ENCODE measurements at regions not wholly inside any gene's neighbourhood (a gene's known extent, or its start where the extent isn't known, plus 50 kb on each side); places are given as distances from the start of the nearest gene placed in this dataset.
"Not testable (repeated sequence)": the region's sequence is repeated elsewhere in the genome, so short reads cannot be mapped to it uniquely, and the experiment has no call there.

GRCh38 chr10:42193588-42193987, 444.8 kb downstream of the ZNF33B start:
- POLR2A ChIA-PET; H3K27me3 ChIP-seq (ENCODE audit: control insufficient read depth in 2 of 2, insufficient read depth in 2 of 2, low read length in 2 of 2); H3K9me3 Mint-ChIP-seq; H3K4me3 Mint-ChIP-seq; H3K36me3 ChIP-seq (ENCODE audit: control insufficient read depth in 2 of 3, insufficient read depth in 3 of 3, low read length in 3 of 3); ATAC-seq; H3K4me1 Mint-ChIP-seq; H3K36me3 Mint-ChIP-seq; H3K27ac Mint-ChIP-seq; H3K4me3 ChIP-seq (ENCODE audit: low read length); H3K9me3 ChIP-seq (ENCODE audit: control insufficient read depth in 2 of 3, low read length in 3 of 3); DNase-seq; CTCF ChIA-PET; intact Hi-C loops (cut with micrococcal nuclease); H3K4me1 ChIP-seq (ENCODE audit: control insufficient read depth in 2 of 2, insufficient read depth in 2 of 2, low read length in 2 of 2); H3K27ac ChIP-seq (ENCODE audit: low read depth, low read length): not testable (repeated sequence)
- peaks cover 0 to 28% (median 25%) of the 10 kb centered on the region in 5 donors for H3K27me3 Mint-ChIP-seq

GRCh38 chr10:42192450-42192849, 445.9 kb downstream of the ZNF33B start:
- H3K9me3 Mint-ChIP-seq; intact Hi-C loops (cut with micrococcal nuclease); H3K27ac Mint-ChIP-seq; H3K4me3 Mint-ChIP-seq; POLR2A ChIA-PET; CTCF ChIA-PET; H3K27me3 ChIP-seq (ENCODE audit: control insufficient read depth in 2 of 2, insufficient read depth in 2 of 2, low read length in 2 of 2); H3K27ac ChIP-seq (ENCODE audit: low read depth, low read length); H3K36me3 Mint-ChIP-seq; H3K4me1 Mint-ChIP-seq; H3K9me3 ChIP-seq (ENCODE audit: control insufficient read depth in 2 of 3, low read length in 3 of 3); H3K4me1 ChIP-seq (ENCODE audit: control insufficient read depth in 2 of 2, insufficient read depth in 2 of 2, low read length in 2 of 2); ATAC-seq; H3K36me3 ChIP-seq (ENCODE audit: control insufficient read depth in 2 of 3, insufficient read depth in 3 of 3, low read length in 3 of 3); H3K4me3 ChIP-seq (ENCODE audit: low read length): not testable (repeated sequence)
- peak in 2 of 9 donors; percentile 14 to 27 for DNase-seq
- H3K27me3 Mint-ChIP-seq: peaks cover 0 to 30% (median 24%) of the 10 kb centered on the region in 5 donors

DNA sequence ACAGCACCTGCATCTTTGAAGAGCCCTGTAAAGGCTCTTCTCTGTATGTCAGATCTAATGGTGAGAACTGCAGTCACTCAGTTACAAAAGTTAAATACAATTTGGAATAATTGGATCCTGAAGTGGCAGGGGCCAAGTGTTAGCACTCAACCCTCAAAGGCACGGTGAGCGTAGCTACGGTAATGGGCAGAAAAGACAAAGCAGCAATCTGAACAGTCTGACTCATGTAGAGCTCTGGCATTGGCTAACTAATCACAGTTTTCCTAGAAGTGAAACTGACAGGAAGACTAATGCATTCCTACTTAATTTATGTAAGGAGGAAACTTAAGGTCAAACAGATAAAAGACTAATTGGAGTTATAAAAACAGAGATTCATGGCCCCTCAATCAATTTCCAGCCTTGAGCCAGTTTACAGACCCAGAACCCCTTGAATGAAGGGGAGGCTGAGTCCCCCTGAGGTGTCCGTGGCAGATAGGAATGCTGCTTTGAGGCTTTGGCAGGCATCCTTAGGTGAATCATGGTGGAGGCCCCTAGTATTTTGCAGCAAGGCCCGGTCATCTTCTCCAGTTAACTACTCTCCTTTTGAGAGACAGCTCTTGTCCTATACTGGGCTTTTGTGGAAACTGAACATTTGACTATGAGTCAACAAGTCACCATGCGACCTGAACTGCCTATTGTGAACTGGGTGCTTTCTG, 450.7 kb downstream of the ZNF33B start:
- H3K4me1 ChIP-seq (ENCODE audit: control insufficient read depth in 2 of 2, insufficient read depth in 2 of 2, low read length in 2 of 2); H3K4me1 Mint-ChIP-seq; ATAC-seq; H3K27me3 ChIP-seq (ENCODE audit: control insufficient read depth in 2 of 2, insufficient read depth in 2 of 2, low read length in 2 of 2); H3K36me3 ChIP-seq (ENCODE audit: control insufficient read depth in 2 of 3, insufficient read depth in 3 of 3, low read length in 3 of 3); H3K4me3 ChIP-seq (ENCODE audit: low read length); H3K4me3 Mint-ChIP-seq; H3K36me3 Mint-ChIP-seq; H3K9me3 ChIP-seq (ENCODE audit: control insufficient read depth in 2 of 3, low read length in 3 of 3); H3K27ac Mint-ChIP-seq; H3K27ac ChIP-seq (ENCODE audit: low read depth, low read length); intact Hi-C loops (cut with micrococcal nuclease); H3K9me3 Mint-ChIP-seq; POLR2A ChIA-PET; CTCF ChIA-PET; DNase-seq: not testable (repeated sequence)
- peaks cover 0 to 26% (median 10%) of the 10 kb centered on the region in 5 donors for H3K27me3 Mint-ChIP-seq

GRCh38 chr10:42177793-42178689, 460.3 kb downstream of the ZNF33B start:
- peak overlapping the region in 3 of 9 donors; percentile 58 to 86 (median 78) for H3K27ac Mint-ChIP-seq

DNA sequence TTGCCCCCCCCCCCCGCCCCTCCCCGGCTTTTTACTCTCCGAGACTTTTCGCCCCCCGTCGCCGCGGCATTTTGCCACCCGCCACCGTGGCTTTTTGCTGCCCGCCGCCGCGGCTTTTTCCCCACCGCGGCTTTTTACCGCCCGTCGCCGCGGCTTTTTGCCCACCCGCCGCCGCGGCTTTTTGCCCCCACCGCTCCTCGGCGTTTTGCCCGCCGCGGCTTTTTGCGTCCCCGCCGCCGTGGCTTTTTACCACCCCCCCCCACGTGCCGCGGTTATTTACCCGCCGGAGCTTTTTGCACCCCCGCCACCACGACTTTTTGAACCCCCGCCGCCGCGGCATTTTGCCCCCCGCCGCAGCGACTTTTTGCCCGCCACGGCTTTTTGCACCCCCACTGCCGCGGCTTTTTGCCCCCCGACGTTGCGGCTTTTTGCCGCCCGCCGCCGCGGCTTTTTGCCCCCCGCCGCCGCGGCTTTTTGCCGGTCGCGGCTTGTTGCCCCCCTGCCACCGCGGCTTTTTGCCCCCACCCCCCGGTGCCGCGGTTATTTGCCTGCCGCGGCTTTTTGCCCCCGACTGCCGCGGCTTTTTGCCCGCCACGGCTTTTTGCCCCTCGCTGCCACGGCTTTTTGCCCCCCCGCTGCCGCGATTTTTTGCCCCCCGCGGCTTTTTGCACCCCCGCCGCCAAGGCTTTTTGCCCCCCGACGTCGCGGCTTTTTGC, 461.1 kb downstream of the ZNF33B start:
- intact Hi-C loops (cut with micrococcal nuclease): no loop called here
- ChIA-PET POLR2A (no interaction called here), CTCF (no interaction called here)
- no peaks in the 10 kb centered on the region for H3K9me3 ChIP-seq (ENCODE audit: control insufficient read depth in 2 of 3, low read length in 3 of 3)
- H3K4me1 ChIP-seq (ENCODE audit: control insufficient read depth in 2 of 2, insufficient read depth in 2 of 2, low read length in 2 of 2): no peaks in the 10 kb centered on the region
- peaks cover 0 to 36% (median 15%) of the 10 kb centered on the region in 11 donors for H3K9me3 Mint-ChIP-seq
- no peaks in the 10 kb centered on the region for H3K27me3 ChIP-seq (ENCODE audit: control insufficient read depth in 2 of 2, insufficient read depth in 2 of 2, low read length in 2 of 2)
- H3K27ac ChIP-seq (ENCODE audit: low read depth, low read length): no peak overlapping the region
- H3K36me3 Mint-ChIP-seq: peaks cover 0 to 7% (median 2%) of the 10 kb centered on the region in 5 donors
- DNase-seq: no peak
- H3K4me3 Mint-ChIP-seq: peak overlapping the region in 5 of 10 donors; percentile 23 to 68 (median 30)
- H3K27ac Mint-ChIP-seq: peak overlapping the region in 1 of 9 donors; percentile 82
- peaks cover 0 to 5% (median 2%) of the 10 kb centered on the region in 7 donors for H3K4me1 Mint-ChIP-seq
- H3K27me3 Mint-ChIP-seq: peaks cover 46 to 73% (median 66%) of the 10 kb centered on the region in 5 donors
- no peak overlapping the region for H3K4me3 ChIP-seq (ENCODE audit: low read length)
- ATAC-seq: no peak
- H3K36me3 ChIP-seq (ENCODE audit: control insufficient read depth in 2 of 3, insufficient read depth in 3 of 3, low read length in 3 of 3): no peaks in the 10 kb centered on the region

More at GRCh38 chr10:42177793-42178689, 460.3 kb downstream of the ZNF33B start:
- Mint-ChIP-seq H3K4me3 (peak overlapping the region in 9 of 10 donors; percentile 35 to 81 (median 59)), H3K9me3 (peaks cover 0 to 32% (median 11%) of the 10 kb centered on the region in 11 donors), H3K27me3 (peaks cover 46 to 75% (median 68%) of the 10 kb centered on the region in 5 donors)
- H3K9me3 ChIP-seq (ENCODE audit: control insufficient read depth in 2 of 3, low read length in 3 of 3); H3K27ac ChIP-seq (ENCODE audit: low read depth, low read length); intact Hi-C loops (cut with micrococcal nuclease); H3K36me3 ChIP-seq (ENCODE audit: control insufficient read depth in 2 of 3, insufficient read depth in 3 of 3, low read length in 3 of 3); H3K4me3 ChIP-seq (ENCODE audit: low read length); POLR2A ChIA-PET; H3K36me3 Mint-ChIP-seq; H3K4me1 Mint-ChIP-seq; ATAC-seq; CTCF ChIA-PET; H3K27me3 ChIP-seq (ENCODE audit: control insufficient read depth in 2 of 2, insufficient read depth in 2 of 2, low read length in 2 of 2); H3K4me1 ChIP-seq (ENCODE audit: control insufficient read depth in 2 of 2, insufficient read depth in 2 of 2, low read length in 2 of 2): not testable (repeated sequence)
- peak in 4 of 9 donors; percentile 12 to 20 (median 16) for DNase-seq

GRCh38 chr10:42150428-42151061, 487.8 kb downstream of the ZNF33B start:
- ChIA-PET CTCF (no interaction called here), POLR2A (no interaction called here)
- H3K4me1 ChIP-seq (ENCODE audit: control insufficient read depth in 2 of 2, insufficient read depth in 2 of 2, low read length in 2 of 2): no peaks in the 10 kb centered on the region
- H3K27me3 Mint-ChIP-seq: peaks cover 0 to 23% (median 8%) of the 10 kb centered on the region in 5 donors
- no peaks in the 10 kb centered on the region for H3K27me3 ChIP-seq (ENCODE audit: control insufficient read depth in 2 of 2, insufficient read depth in 2 of 2, low read length in 2 of 2)
- H3K4me3 ChIP-seq (ENCODE audit: low read length): no peak overlapping the region
- peak overlapping the region in 1 of 10 donors; percentile 37 for H3K4me3 Mint-ChIP-seq
- peaks cover 0 to 16% (median 0%) of the 10 kb centered on the region in 3 experiments for H3K9me3 ChIP-seq (ENCODE audit: control insufficient read depth in 2 of 3, low read length in 3 of 3)
- peaks cover 0 to 9% (median 0%) of the 10 kb centered on the region in 5 donors for H3K36me3 Mint-ChIP-seq
- H3K27ac Mint-ChIP-seq: no peak overlapping the region
- peaks cover 7 to 40% (median 20%) of the 10 kb centered on the region in 11 donors for H3K9me3 Mint-ChIP-seq
- DNase-seq: no peak
- ATAC-seq: no peak
- H3K36me3 ChIP-seq (ENCODE audit: control insufficient read depth in 2 of 3, insufficient read depth in 3 of 3, low read length in 3 of 3): no peaks in the 10 kb centered on the region
- intact Hi-C loops (cut with micrococcal nuclease): no loop called here
- H3K4me1 Mint-ChIP-seq: no peaks in the 10 kb centered on the region
- no peak overlapping the region for H3K27ac ChIP-seq (ENCODE audit: low read depth, low read length)
